Caco-2 (cell line): ENCODE measurements at regions not wholly inside any gene's neighbourhood (a gene's known extent, or its start where the extent isn't known, plus 50 kb on each side); places are given as distances from the start of the nearest gene placed in this dataset.

Experiments
- BruUV-seq: library from RNA; stranded (reverse); fragments of 400-500 nt; replicated peaks from 2 replicates; lab custom pipeline; 2021; lab: Mats Ljungman, UMichigan
- CTCF ChIA-PET: fragments of 300-600 bp; sonication (Branson Sonifier 250); formaldehyde crosslinking; loops from one replicate; lab custom pipeline; 2022; ENCODE audit warnings: antibody characterized with exemption; lab: Charles Lee
- POLR2A ChIA-PET: fragments of 300-600 bp; sonication (Branson Sonifier 250); formaldehyde crosslinking; loops from one replicate; lab custom pipeline; 2022; ENCODE audit warnings: antibody characterized with exemption; lab: Charles Lee
- DNase-seq, 2 experiments: peaks; one replicate each; pipeline versions ENCODE4 v3.0.0 to v3.0.0-alpha.2; 2020 to 2022
- H3K27me3 ChIP-seq: replicated peaks from 2 replicates; pipeline ENCODE4 v1.6.0; 2011; ENCODE audit warnings: low read length; ENCODE audit not compliant: control insufficient read depth, insufficient read depth
- H3K36me3 ChIP-seq: 2 replicates; pipeline ENCODE4 v1.5.1; 2011; ENCODE audit warnings: low read length; ENCODE audit not compliant: control insufficient read depth, insufficient read depth
- H3K4me1 ChIP-seq: fragments of 250-450 bp; sonication (Bioruptor Pico); 2 replicates; pipeline ENCODE4 v1.5.1; 2020; ENCODE audit warnings: mild to moderate bottlenecking
- H3K4me3 ChIP-seq: 2 replicates; pipeline ENCODE4 v1.5.1; 2011; ENCODE audit warnings: low read depth, mild to moderate bottlenecking, control low read depth, low read length
- H3K9me3 ChIP-seq: fragments of 250-450 bp; sonication (Bioruptor Pico); 2 replicates; pipeline ENCODE4 v1.5.1; 2020; ENCODE audit warnings: mild to moderate bottlenecking, moderate library complexity
- H3K27ac Mint-ChIP-seq: one replicate; pipeline ENCODE4 v1.8.0; 2022; ENCODE audit warnings: mixed read lengths; ENCODE audit not compliant: unreplicated experiment
- H3K27me3 Mint-ChIP-seq: one replicate; pipeline ENCODE4 v1.8.0; 2022; ENCODE audit warnings: mixed read lengths; ENCODE audit not compliant: insufficient read depth, unreplicated experiment
- H3K36me3 Mint-ChIP-seq: one replicate; pipeline ENCODE4 v1.8.0; 2022; ENCODE audit warnings: mild to moderate bottlenecking, mixed read lengths; ENCODE audit not compliant: insufficient read depth, unreplicated experiment
- H3K4me1 Mint-ChIP-seq: one replicate; pipeline ENCODE4 v1.8.0; 2022; ENCODE audit warnings: low read depth, mixed read lengths; ENCODE audit not compliant: unreplicated experiment
- H3K4me3 Mint-ChIP-seq: one replicate; pipeline ENCODE4 v1.8.0; 2022; ENCODE audit warnings: mild to moderate bottlenecking, moderate library complexity, mixed read lengths; ENCODE audit not compliant: unreplicated experiment
- H3K9me3 Mint-ChIP-seq: one replicate; pipeline ENCODE4 v1.8.0; 2022; ENCODE audit warnings: mixed read lengths; ENCODE audit not compliant: unreplicated experiment
- intact Hi-C: fragments of 100-400 bp; cut with micrococcal nuclease; formaldehyde crosslinking; loops from one replicate; pipeline ENCODE4 v1.10.0; 2022; ENCODE audit not compliant: unreplicated experiment
- TF ChIP-seq, protein P1 (sequence below), 2 experiments: fragments of 200-600 bp in 1 of 2; IDR thresholded peaks; 1 replicate in 1 of 2; 2 replicates in 1 of 2; pipeline versions ENCODE4 v1.5.1 to v1.8.0; 2011 to 2022; ENCODE audit warnings: antibody characterized with exemption in 1 of 2, control low read depth in 1 of 2, inconsistent platforms in 1 of 2, low read depth in 1 of 2, low read length in 1 of 2, mild to moderate bottlenecking in 1 of 2, moderate library complexity in 1 of 2; ENCODE audit not compliant: insufficient read depth in 1 of 2, severe bottlenecking in 1 of 2, unreplicated experiment in 1 of 2

DNA sequence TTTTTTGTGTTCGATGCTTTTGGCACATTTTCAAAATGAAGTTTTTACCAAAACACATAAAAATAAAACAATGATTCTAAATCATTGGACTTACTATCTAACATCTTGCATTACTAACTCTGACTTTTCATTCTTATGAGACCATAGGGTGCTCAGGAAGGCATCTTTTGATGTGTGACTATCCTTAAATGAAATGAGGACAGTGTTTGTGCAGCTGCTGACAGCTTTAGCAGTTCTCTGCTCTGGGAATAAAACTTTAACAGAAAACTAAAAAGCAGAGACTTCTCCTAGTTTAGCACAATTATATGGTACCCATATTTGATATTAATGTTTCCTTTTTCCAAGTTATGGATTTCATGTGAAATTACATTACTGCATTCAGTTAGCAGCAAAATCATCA, 471.6 kb downstream of the ARL4A start:
- no peak for DNase-seq
- no peaks in the 10 kb centered on the region for H3K9me3 Mint-ChIP-seq
- Histone ChIP-seq H3K4me3 (no peak overlapping the region), H3K36me3 (no peaks in the 10 kb centered on the region; the same call in 1 of the 2 replicates), H3K9me3 (no peaks in the 10 kb centered on the region), H3K27me3 (no peaks in the 10 kb centered on the region), H3K4me1 (no peaks in the 10 kb centered on the region)
- TF ChIP-seq, protein P1, sequence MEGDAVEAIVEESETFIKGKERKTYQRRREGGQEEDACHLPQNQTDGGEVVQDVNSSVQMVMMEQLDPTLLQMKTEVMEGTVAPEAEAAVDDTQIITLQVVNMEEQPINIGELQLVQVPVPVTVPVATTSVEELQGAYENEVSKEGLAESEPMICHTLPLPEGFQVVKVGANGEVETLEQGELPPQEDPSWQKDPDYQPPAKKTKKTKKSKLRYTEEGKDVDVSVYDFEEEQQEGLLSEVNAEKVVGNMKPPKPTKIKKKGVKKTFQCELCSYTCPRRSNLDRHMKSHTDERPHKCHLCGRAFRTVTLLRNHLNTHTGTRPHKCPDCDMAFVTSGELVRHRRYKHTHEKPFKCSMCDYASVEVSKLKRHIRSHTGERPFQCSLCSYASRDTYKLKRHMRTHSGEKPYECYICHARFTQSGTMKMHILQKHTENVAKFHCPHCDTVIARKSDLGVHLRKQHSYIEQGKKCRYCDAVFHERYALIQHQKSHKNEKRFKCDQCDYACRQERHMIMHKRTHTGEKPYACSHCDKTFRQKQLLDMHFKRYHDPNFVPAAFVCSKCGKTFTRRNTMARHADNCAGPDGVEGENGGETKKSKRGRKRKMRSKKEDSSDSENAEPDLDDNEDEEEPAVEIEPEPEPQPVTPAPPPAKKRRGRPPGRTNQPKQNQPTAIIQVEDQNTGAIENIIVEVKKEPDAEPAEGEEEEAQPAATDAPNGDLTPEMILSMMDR (IDR thresholded peaks at IDR 0.05; ENCODE audit: insufficient read depth in 1 of 2, low read depth in 1 of 2, low read length in 1 of 2, severe bottlenecking in 1 of 2, unreplicated experiment in 1 of 2): no peak
- H3K4me1 Mint-ChIP-seq: peaks cover 6% of the 10 kb centered on the region
- no peak overlapping the region for H3K27ac Mint-ChIP-seq
- intact Hi-C loops: no loop called here
- POLR2A ChIA-PET: no interaction called here
- CTCF ChIA-PET: no interaction called here
- no peaks in the 10 kb centered on the region for H3K36me3 Mint-ChIP-seq
- no TSS peak for BruUV-seq
- no peak overlapping the region for H3K4me3 Mint-ChIP-seq
- no peaks in the 10 kb centered on the region for H3K27me3 Mint-ChIP-seq

DNA sequence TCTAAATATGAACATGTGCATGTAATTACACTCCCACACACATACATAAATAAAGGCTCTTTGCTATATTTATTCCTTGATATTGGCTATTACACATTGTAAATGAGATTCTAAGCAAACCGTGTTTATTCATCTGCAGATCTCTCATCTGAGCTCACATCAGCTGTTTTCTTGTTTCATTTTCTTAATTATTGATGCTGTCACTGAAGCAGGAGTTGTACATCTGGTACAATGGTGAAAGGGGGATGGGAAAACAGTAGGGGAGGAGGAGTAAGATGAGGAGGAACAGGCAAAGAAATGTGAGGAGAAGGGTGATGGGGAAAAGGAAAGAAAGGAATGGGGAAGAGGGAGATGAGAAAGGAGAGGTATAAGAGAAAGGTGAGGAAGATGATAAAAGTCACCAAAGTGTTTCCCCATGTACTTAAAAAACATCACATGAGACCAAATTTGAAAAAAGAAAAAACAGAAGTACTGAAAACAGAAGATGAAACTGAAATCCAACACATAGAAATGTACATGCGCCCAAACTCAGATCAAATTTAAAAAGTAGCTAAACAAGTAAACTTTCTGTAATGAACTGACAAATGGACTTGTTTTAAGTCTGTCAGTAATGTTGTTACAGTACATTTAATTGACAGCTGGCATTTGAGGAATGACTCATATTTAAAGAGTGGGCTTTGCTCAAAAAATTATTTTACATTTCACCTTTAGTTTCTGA, 472.2 kb downstream of the ARL4A start:
- no peaks in the 10 kb centered on the region for H3K27me3 ChIP-seq
- no peak overlapping the region for H3K4me3 Mint-ChIP-seq
- no peaks in the 10 kb centered on the region for H3K9me3 Mint-ChIP-seq
- no TSS peak for BruUV-seq
- H3K36me3 Mint-ChIP-seq: no peaks in the 10 kb centered on the region
- H3K27me3 Mint-ChIP-seq: no peaks in the 10 kb centered on the region
- H3K27ac Mint-ChIP-seq: no peak overlapping the region
- no peak for DNase-seq
- H3K4me1 ChIP-seq: no peaks in the 10 kb centered on the region
- ChIA-PET POLR2A (no interaction called here), CTCF (no interaction called here)
- TF ChIP-seq, protein P1 (IDR thresholded peaks at IDR 0.05; ENCODE audit: insufficient read depth in 1 of 2, low read depth in 1 of 2, low read length in 1 of 2, severe bottlenecking in 1 of 2, unreplicated experiment in 1 of 2): no peak
- H3K4me1 Mint-ChIP-seq: peaks cover 6% of the 10 kb centered on the region
- no peak overlapping the region for H3K4me3 ChIP-seq
- H3K9me3 ChIP-seq: no peaks in the 10 kb centered on the region
- intact Hi-C loops: no loop called here
- H3K36me3 ChIP-seq: no peaks in the 10 kb centered on the region; the same call in 1 of the 2 replicates

GRCh38 chr7:13161125-13161524, 473.7 kb downstream of the ARL4A start:
- peaks cover 3% of the 10 kb centered on the region for H3K9me3 Mint-ChIP-seq
- peaks cover 5% of the 10 kb centered on the region for H3K36me3 Mint-ChIP-seq
- Histone ChIP-seq H3K4me3 (no peak overlapping the region), H3K4me1 (no peaks in the 10 kb centered on the region), H3K9me3 (no peaks in the 10 kb centered on the region), H3K27me3 (no peaks in the 10 kb centered on the region), H3K36me3 (no peaks in the 10 kb centered on the region; the same call in 1 of the 2 replicates)
- no peaks in the 10 kb centered on the region for H3K27me3 Mint-ChIP-seq
- no peak overlapping the region for H3K27ac Mint-ChIP-seq
- TF ChIP-seq, protein P1 (IDR thresholded peaks at IDR 0.05; ENCODE audit: insufficient read depth in 1 of 2, low read depth in 1 of 2, low read length in 1 of 2, severe bottlenecking in 1 of 2, unreplicated experiment in 1 of 2): no peak
- DNase-seq: no peak
- intact Hi-C loops: no loop called here
- H3K4me1 Mint-ChIP-seq: peaks cover 6% of the 10 kb centered on the region
- BruUV-seq: no TSS peak
- POLR2A ChIA-PET: no interaction called here
- CTCF ChIA-PET: no interaction called here
- no peak overlapping the region for H3K4me3 Mint-ChIP-seq
